ENCODE measurements at regions not wholly inside any gene's neighbourhood (a gene's known extent, or its start where the extent isn't known, plus 50 kb on each side); places are given as distances from the start of the nearest gene placed in this dataset.

DNA sequence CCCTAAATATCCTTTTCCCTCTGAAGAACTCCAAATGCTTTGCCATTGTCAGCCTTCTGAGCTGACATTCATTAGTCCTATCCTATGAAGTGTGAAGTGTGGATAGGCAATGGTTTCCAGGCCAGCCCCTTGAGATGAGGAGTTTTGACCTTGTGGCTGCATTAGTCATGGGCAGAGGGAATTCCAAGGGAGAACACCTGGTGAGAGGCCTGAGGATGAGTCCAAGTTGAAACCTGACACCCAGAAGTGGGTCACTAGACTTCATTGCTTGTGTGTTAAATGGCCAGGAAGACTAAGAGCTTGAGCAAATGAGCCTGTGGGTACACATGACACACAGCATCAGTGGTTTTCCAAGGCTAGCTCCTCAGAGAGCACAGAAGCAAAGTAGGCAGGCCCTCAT is 260.8 kb downstream of the SKAP2 start:
- POLR2A ChIA-PET (ENCODE audit: partially characterized antibody) = no interaction called here
- no peak overlapping the region for H3K4ac ChIP-seq (replicated peaks; ENCODE audit: insufficient read length, low read depth, low read length)
- H3K36me3 ChIP-seq (ENCODE audit: control insufficient read depth in 2 of 4, insufficient read depth in 4 of 4, low read length in 3 of 4) = no peaks in the 10 kb centered on the region
- H3K27ac ChIP-seq (ENCODE audit: low read depth, low read length) = no peak overlapping the region
- no peak overlapping the region for H3K56ac ChIP-seq (replicated peaks; ENCODE audit: insufficient read length, low read depth, low read length)
- H3K23ac ChIP-seq (ENCODE audit: insufficient read length) = no peak overlapping the region
- H3K27me3 ChIP-seq (replicated peaks in 1 of 4; ENCODE audit: control insufficient read depth in 3 of 4, extremely low read depth in 1 of 4, insufficient read depth in 3 of 4, low read length in 3 of 4) = no peaks in the 10 kb centered on the region
- H4K8ac ChIP-seq (ENCODE audit: extremely low read depth, insufficient read depth, low read length) = no peak overlapping the region
- peak overlapping the region; percentile 13; the same call in 1 of the 2 replicates for H3K18ac ChIP-seq (ENCODE audit: extremely low read depth, low read length)
- no peak overlapping the region for H3K9ac ChIP-seq (replicated peaks in 1 of 4; ENCODE audit: extremely low read depth in 1 of 4, low read depth in 3 of 4, low read length in 3 of 4)
- no peak overlapping the region for H2BK5ac ChIP-seq (ENCODE audit: low read depth, low read length)
- H3K4me3 ChIP-seq (ENCODE audit: extremely low read depth in 1 of 4, insufficient read depth in 2 of 4, low read depth in 3 of 4, low read length in 4 of 4) = no peak overlapping the region
- H3K79me1 ChIP-seq (ENCODE audit: low read depth, low read length) = no peaks in the 10 kb centered on the region
- no peak overlapping the region for H2BK20ac ChIP-seq (ENCODE audit: low read length)
- no peak overlapping the region for H2AK5ac ChIP-seq (ENCODE audit: low read depth, low read length)
- peak overlapping the region in 1 of 2 experiments; percentile 36; a peak in 1 of 4 replicates for H3K4me2 ChIP-seq (ENCODE audit: insufficient read depth in 1 of 2, low read depth in 2 of 2, low read length in 2 of 2)
- H3K9me3 ChIP-seq (ENCODE audit: insufficient read depth in 2 of 2, low read depth in 1 of 2, low read length in 1 of 2) = no peaks in the 10 kb centered on the region
- CTCF ChIA-PET (ENCODE audit: partially characterized antibody) = interaction anchor here (0.9 to 1.9 kb wide), 5 partner anchors 10 to 233 kb away, joined by 4 to 6 read pairs (median 5); no protein-coding TSS in a partner anchor
- no peak overlapping the region for H3K14ac ChIP-seq (ENCODE audit: insufficient read length)
- H2BK15ac ChIP-seq (ENCODE audit: low read length) = no peak overlapping the region
- FAIRE-seq = peak; percentile 71
- no peak overlapping the region; the same call in 1 of the 2 replicates for H2AFZ ChIP-seq (ENCODE audit: low read length)
- H4K20me1 ChIP-seq (replicated peaks in 1 of 2; ENCODE audit: control insufficient read depth in 1 of 2, insufficient read depth in 2 of 2, low read length in 2 of 2) = no peaks in the 10 kb centered on the region
- peak in 1 of 2 experiments; percentile 27 for DNase-seq (ENCODE audit: low read depth in 1 of 2, low spot score in 2 of 2)
- H4K5ac ChIP-seq (ENCODE audit: insufficient read length, low read depth, low read length) = no peak overlapping the region
- peaks cover 0 to 8% (median 2%) of the 10 kb centered on the region in 4 experiments; a peak in 5 of 7 replicates for H3K4me1 ChIP-seq (replicated peaks in 1 of 4; ENCODE audit: control insufficient read depth in 3 of 4, insufficient read depth in 4 of 4, low read length in 3 of 4)
- no peak overlapping the region for H4K91ac ChIP-seq (replicated peaks; ENCODE audit: insufficient read length, low read length)
- H2BK12ac ChIP-seq (ENCODE audit: low read depth, low read length) = no peak overlapping the region
- TF ChIP-seq EZH2 (IDR thresholded peaks at IDR 0.05; ENCODE audit: low read depth, low read length, severe bottlenecking) (no peak), CBX8 (IDR thresholded peaks at IDR 0.05; ENCODE audit: borderline replicate concordance, low read depth, low read length) (no peak)
- no peaks in the 10 kb centered on the region for H3K79me2 ChIP-seq (ENCODE audit: control insufficient read depth in 1 of 2, insufficient read depth in 2 of 2, low read length in 2 of 2)
- H3K23me2 ChIP-seq (ENCODE audit: low read depth, low read length) = no peaks in the 10 kb centered on the region
- H2BK120ac ChIP-seq (replicated peaks; ENCODE audit: low read depth, low read length) = no peak overlapping the region
